H9 (cell line): ENCODE measurements at regions not wholly inside any gene's neighbourhood (a gene's known extent, or its start where the extent isn't known, plus 50 kb on each side); places are given as distances from the start of the nearest gene placed in this dataset.

ENCODE experiments used
- DNase-seq: peaks from one replicate; pipeline ENCODE4 v3.0.0-alpha.2; 2017
- H2AFZ ChIP-seq: one replicate; pipeline ENCODE4 v1.6.1; 2013; ENCODE audit warnings: mild to moderate bottlenecking, low read length, control low read depth, moderate library complexity
- H2AK5ac ChIP-seq: 2 replicates; pipeline ENCODE4 v1.6.1; 2013; ENCODE audit warnings: low read length, control low read depth, mixed read lengths; ENCODE audit not compliant: insufficient read length
- H2BK120ac ChIP-seq: one replicate; pipeline ENCODE4 v1.6.1; 2013; ENCODE audit warnings: low read depth, mild to moderate bottlenecking, low read length, control low read depth, inconsistent platforms; ENCODE audit not compliant: poor library complexity, severe bottlenecking
- H2BK12ac ChIP-seq: 2 replicates; pipeline ENCODE4 v1.6.1; 2013; ENCODE audit warnings: low read length, control low read depth, mixed read lengths, low read depth; ENCODE audit not compliant: insufficient read length
- H2BK15ac ChIP-seq: 2 replicates; pipeline ENCODE4 v1.6.1; 2013; ENCODE audit warnings: low read depth, low read length, control low read depth
- H2BK20ac ChIP-seq: one replicate; pipeline ENCODE4 v1.6.1; 2013; ENCODE audit warnings: low read depth, mild to moderate bottlenecking, low read length, control low read depth, inconsistent platforms; ENCODE audit not compliant: poor library complexity, severe bottlenecking
- H2BK5ac ChIP-seq: 2 replicates; pipeline ENCODE4 v1.6.1; 2013; ENCODE audit warnings: low read length, control low read depth, mixed read lengths; ENCODE audit not compliant: insufficient read length
- H3K14ac ChIP-seq: 2 replicates; pipeline ENCODE4 v1.6.1; 2013; ENCODE audit warnings: low read length, control low read depth; ENCODE audit not compliant: insufficient read depth
- H3K18ac ChIP-seq: 2 replicates; pipeline ENCODE4 v1.6.1; 2013; ENCODE audit warnings: low read depth, mild to moderate bottlenecking, mixed read lengths, low read length, control low read depth; ENCODE audit not compliant: insufficient read length
- H3K23ac ChIP-seq: 2 replicates; pipeline ENCODE4 v1.6.1; 2013; ENCODE audit warnings: low read length, control low read depth, mixed read lengths, low read depth; ENCODE audit not compliant: insufficient read length
- H3K23me2 ChIP-seq: 2 replicates; pipeline ENCODE4 v1.6.1; 2013; ENCODE audit warnings: low read depth, mild to moderate bottlenecking, mixed read lengths, low read length, control low read depth; ENCODE audit not compliant: insufficient read length, poor library complexity, severe bottlenecking
- H3K27ac ChIP-seq: 2 replicates; pipeline ENCODE4 v1.5.1; 2013; ENCODE audit warnings: low read length, control low read depth, mixed read lengths, low read depth; ENCODE audit not compliant: insufficient read length
- H3K27me3 ChIP-seq: 2 replicates; pipeline ENCODE4 v1.6.1; 2013; ENCODE audit warnings: low read length, control low read depth, inconsistent platforms; ENCODE audit not compliant: insufficient read depth
- H3K4ac ChIP-seq: 2 replicates; pipeline ENCODE4 v1.6.1; 2013; ENCODE audit warnings: low read depth, mild to moderate bottlenecking, control low read depth, inconsistent platforms, low read length, moderate library complexity
- H3K4me1 ChIP-seq: 2 replicates; pipeline ENCODE4 v1.6.1; 2013; ENCODE audit warnings: low read length, control low read depth, inconsistent platforms; ENCODE audit not compliant: insufficient read depth
- H3K4me2 ChIP-seq: 2 replicates; pipeline ENCODE4 v1.6.1; 2013; ENCODE audit warnings: low read length, control low read depth, mixed read lengths; ENCODE audit not compliant: insufficient read length, insufficient read depth
- H3K56ac ChIP-seq: 2 replicates; pipeline ENCODE4 v1.6.1; 2013; ENCODE audit warnings: low read depth, mild to moderate bottlenecking, mixed read lengths, low read length, control low read depth; ENCODE audit not compliant: insufficient read length
- H3K79me1 ChIP-seq: 2 replicates; pipeline ENCODE4 v1.6.1; 2013; ENCODE audit warnings: low read depth, mild to moderate bottlenecking, moderate library complexity, low read length, control low read depth, inconsistent platforms; ENCODE audit not compliant: insufficient read depth, poor library complexity, severe bottlenecking
- H3K79me2 ChIP-seq: 2 replicates; pipeline ENCODE4 v1.6.1; 2013; ENCODE audit warnings: low read length, control low read depth, inconsistent platforms; ENCODE audit not compliant: insufficient read depth
- H3K9ac ChIP-seq: 2 replicates; pipeline ENCODE4 v1.6.1; 2013; ENCODE audit warnings: low read length, control low read depth, mixed read lengths; ENCODE audit not compliant: insufficient read length; ENCODE audit errors: extremely low read depth
- H3K9me3 ChIP-seq: one replicate; pipeline ENCODE4 v1.6.1; 2013; ENCODE audit warnings: low read depth, low read length, inconsistent platforms; ENCODE audit not compliant: control insufficient read depth
- H3T11ph ChIP-seq: one replicate; pipeline ENCODE4 v1.6.1; 2013; ENCODE audit warnings: mild to moderate bottlenecking, low read length, control low read depth, inconsistent platforms
- H4K20me1 ChIP-seq: one replicate; pipeline ENCODE4 v1.6.1; 2013; ENCODE audit not compliant: control insufficient read depth, insufficient read length, insufficient read depth
- H4K5ac ChIP-seq: 2 replicates; pipeline ENCODE4 v1.6.1; 2013; ENCODE audit warnings: low read depth, mild to moderate bottlenecking, mixed read lengths, low read length, control low read depth; ENCODE audit not compliant: insufficient read length
- H4K8ac ChIP-seq: replicated peaks from 2 replicates; pipeline ENCODE4 v1.6.1; 2013; ENCODE audit warnings: low read length, control low read depth, mixed read lengths, low read depth; ENCODE audit not compliant: insufficient read length
- H4K91ac ChIP-seq: 2 replicates; pipeline ENCODE4 v1.6.1; 2013; ENCODE audit warnings: low read depth, mild to moderate bottlenecking, moderate library complexity, mixed read lengths, low read length, control low read depth; ENCODE audit not compliant: insufficient read length
- H3K27ac Mint-ChIP-seq, 3 experiments: 2 replicates in 2 of 3; 3 replicates in 1 of 3; pipeline ENCODE4 v1.8.0; 2020 to 2021; ENCODE audit warnings: mixed read lengths in 3 of 3, mild to moderate bottlenecking in 1 of 3, moderate library complexity in 1 of 3
- H3K27me3 Mint-ChIP-seq: 2 replicates; pipeline ENCODE4 v1.8.0; 2021; ENCODE audit warnings: low read depth, mild to moderate bottlenecking, moderate library complexity, mixed read lengths
- H3K36me3 Mint-ChIP-seq, 3 experiments: 2 replicates in 2 of 3; 3 replicates in 1 of 3; pipeline ENCODE4 v1.8.0; 2020 to 2021; ENCODE audit warnings: low read depth in 3 of 3, mixed read lengths in 3 of 3; ENCODE audit not compliant: insufficient read depth in 1 of 3
- H3K4me1 Mint-ChIP-seq, 2 experiments: 2 replicates each; pipeline ENCODE4 v1.8.0; 2020; ENCODE audit warnings: mixed read lengths in 2 of 2
- H3K4me3 Mint-ChIP-seq, 2 experiments: 2 replicates in 1 of 2; 3 replicates in 1 of 2; pipeline ENCODE4 v1.8.0; 2020 to 2021; ENCODE audit warnings: mild to moderate bottlenecking in 2 of 2, mixed read lengths in 2 of 2, moderate library complexity in 1 of 2
- H3K9me3 Mint-ChIP-seq, 2 experiments: 2 replicates in 1 of 2; 3 replicates in 1 of 2; pipeline ENCODE4 v1.8.0; 2020; ENCODE audit warnings: mild to moderate bottlenecking in 2 of 2, mixed read lengths in 2 of 2, moderate library complexity in 1 of 2
- WGBS: extraction: QIAGEN DNeasy Blood & Tissue Kit; methylation state at CpG from one replicate; pipeline ENCODE4 v1.1.7; 2013; ENCODE audit warnings: missing lambda C conversion rate, low lambda C conversion rate, mixed read lengths; ENCODE audit not compliant: insufficient read length; ENCODE audit errors: extremely low coverage; 5-methylcytosine and 5-hydroxymethylcytosine counted together
- TF ChIP-seq, protein P1 (sequence below): fragments of 200-600 bp; sonication (generic); conservative IDR thresholded peaks from 3 replicates; pipeline ENCODE4 v1.8.0; 2021; ENCODE audit warnings: antibody characterized with exemption, mild to moderate bottlenecking

DNA sequence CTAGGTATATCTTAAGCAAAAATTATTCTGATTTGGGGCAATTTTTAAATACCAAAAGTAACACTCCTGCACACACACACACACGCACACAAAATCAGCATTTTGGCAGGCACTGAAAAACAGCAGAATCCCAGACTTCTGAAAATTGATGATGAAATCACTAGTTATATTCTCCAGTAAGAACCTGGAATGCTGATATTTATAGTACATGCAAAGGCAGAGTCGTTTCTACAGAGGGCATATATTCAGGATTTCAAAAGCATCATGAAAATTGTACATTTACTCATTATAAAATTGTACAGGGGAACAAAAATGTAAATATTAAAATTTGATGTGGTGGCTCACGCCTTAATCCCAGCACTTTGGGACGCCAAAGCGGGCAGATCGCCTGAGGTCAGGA, 352.5 kb upstream of the PITX2 start:
- Histone ChIP-seq H2BK12ac (no peak overlapping the region), H4K8ac (no peak overlapping the region), H3K23ac (no peak overlapping the region), H3K27me3 (no peaks in the 10 kb centered on the region), H2BK5ac (no peak overlapping the region), H3K56ac (no peak overlapping the region), H3K4me2 (no peak overlapping the region), H3K79me2 (no peaks in the 10 kb centered on the region), H3K79me1 (no peaks in the 10 kb centered on the region), H3T11ph (no peak overlapping the region), H4K20me1 (no peaks in the 10 kb centered on the region), H3K18ac (no peak overlapping the region), H2BK15ac (no peak overlapping the region), H2AFZ (no peak overlapping the region), H3K14ac (no peak overlapping the region), H2BK120ac (no peak overlapping the region), H4K5ac (no peak overlapping the region), H2AK5ac (no peak overlapping the region), H3K4me1 (no peaks in the 10 kb centered on the region), H2BK20ac (no peak overlapping the region), H3K23me2 (no peaks in the 10 kb centered on the region), H3K9ac (no peak overlapping the region), H3K9me3 (no peaks in the 10 kb centered on the region), H3K4ac (no peak overlapping the region), H4K91ac (no peak overlapping the region), H3K27ac (no peak overlapping the region)
- Mint-ChIP-seq H3K4me3 (no peak overlapping the region), H3K9me3 (no peaks in the 10 kb centered on the region), H3K36me3 (no peaks in the 10 kb centered on the region), H3K27me3 (peaks cover 2% of the 10 kb centered on the region; the same call in 1 of the 2 replicates), H3K4me1 (no peaks in the 10 kb centered on the region), H3K27ac (no peak overlapping the region)
- TF ChIP-seq, protein P1, sequence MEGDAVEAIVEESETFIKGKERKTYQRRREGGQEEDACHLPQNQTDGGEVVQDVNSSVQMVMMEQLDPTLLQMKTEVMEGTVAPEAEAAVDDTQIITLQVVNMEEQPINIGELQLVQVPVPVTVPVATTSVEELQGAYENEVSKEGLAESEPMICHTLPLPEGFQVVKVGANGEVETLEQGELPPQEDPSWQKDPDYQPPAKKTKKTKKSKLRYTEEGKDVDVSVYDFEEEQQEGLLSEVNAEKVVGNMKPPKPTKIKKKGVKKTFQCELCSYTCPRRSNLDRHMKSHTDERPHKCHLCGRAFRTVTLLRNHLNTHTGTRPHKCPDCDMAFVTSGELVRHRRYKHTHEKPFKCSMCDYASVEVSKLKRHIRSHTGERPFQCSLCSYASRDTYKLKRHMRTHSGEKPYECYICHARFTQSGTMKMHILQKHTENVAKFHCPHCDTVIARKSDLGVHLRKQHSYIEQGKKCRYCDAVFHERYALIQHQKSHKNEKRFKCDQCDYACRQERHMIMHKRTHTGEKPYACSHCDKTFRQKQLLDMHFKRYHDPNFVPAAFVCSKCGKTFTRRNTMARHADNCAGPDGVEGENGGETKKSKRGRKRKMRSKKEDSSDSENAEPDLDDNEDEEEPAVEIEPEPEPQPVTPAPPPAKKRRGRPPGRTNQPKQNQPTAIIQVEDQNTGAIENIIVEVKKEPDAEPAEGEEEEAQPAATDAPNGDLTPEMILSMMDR, result no peak
- DNase-seq, result no peak
- WGBS, result no CpG with 5 or more reads among the region's 6 CpGs
